ENCODE measurements at regions not wholly inside any gene's neighbourhood (a gene's known extent, or its start where the extent isn't known, plus 50 kb on each side); places are given as distances from the start of the nearest gene placed in this dataset.

DNA sequence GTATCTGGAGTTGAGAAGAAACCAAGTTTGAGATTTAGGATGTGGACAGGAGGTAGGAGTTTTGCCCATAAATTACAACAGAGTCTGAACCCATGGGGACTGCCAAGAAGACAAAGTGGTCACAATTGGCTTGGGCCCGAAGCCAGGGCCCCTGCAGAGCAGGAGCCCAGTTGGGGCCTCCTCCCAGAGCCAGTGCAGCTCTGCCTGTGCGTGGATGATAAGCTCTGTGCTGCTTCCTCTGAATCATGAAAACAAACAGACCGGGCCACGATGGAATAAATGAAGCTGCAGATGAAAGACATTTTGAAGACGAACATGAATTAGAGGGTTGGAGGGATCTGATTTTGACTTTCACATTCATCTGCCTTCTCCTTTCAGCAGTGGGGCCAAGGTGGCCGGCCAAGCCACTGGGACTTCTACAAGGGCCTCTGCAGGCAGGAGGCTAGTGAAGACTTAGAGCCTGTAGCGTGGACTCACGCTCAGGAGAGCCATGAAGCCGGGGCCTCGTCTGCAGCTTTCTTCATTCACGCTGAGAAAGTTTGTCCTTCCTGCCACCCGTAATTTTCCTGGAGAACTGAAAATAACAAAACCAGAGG lies 156.8 kb upstream of the LYZL1 start:
- no peak for FAIRE-seq

GRCh38 chr10:29132551-29133111 lies 156.2 kb upstream of the LYZL1 start:
- FAIRE-seq: no peak

DNA sequence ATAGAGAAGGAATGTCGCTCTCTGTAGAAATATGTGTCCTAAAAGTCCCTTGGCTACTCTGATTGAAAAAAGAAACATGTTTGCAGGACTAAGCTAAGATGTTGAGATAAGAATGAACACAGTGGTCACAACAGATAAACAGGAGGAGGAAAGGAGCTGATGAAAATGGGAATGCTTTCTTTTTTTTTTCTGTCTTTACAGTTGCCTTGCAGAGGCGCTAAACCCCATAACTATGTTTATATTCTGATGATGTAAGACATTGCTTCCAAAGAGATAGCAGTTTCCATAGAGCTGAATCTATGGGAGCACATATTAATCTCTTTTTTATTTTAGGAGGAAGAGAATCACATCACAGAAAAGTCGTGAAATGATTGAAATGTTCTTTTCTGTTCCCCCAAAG lies 153.5 kb upstream of the LYZL1 start:
- no peak for FAIRE-seq

DNA sequence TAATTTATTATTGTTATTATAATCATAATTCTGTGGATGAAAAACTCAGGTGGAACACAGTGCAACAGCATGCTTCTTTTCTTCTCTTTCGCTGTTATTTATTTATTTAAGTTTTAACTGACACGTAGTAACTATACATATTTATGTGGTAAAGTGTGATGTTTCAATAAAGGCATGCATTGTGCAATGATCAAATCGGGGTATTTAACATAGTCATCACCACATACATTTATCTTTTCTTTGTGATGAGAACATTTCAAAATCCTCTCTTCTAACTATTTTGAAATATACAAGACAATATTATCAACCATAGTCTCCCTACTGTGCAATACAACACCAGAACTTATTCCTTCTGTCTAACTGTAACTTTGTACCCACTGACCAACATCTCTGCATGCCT lies 152.5 kb upstream of the LYZL1 start:
- no peak for FAIRE-seq

DNA sequence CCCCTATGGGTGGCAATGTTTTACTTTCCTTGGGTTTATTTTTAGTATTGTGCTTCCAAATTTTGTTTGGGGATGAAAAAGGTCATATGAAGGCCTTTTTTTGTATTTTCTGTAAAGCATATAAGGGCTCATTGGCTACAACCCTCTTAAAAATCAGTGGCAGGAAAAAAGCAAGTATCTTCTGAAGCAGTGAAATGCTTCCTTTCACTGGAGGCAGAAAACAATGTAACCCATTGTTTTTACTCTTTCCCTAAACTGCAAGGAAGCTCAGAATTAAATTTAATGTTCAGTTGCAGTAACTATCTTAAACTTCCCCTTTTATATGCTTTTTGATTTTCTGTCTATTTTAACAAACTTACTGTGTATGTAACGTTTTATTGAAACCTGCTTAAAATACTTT lies 148.7 kb upstream of the LYZL1 start:
- FAIRE-seq: no peak

- no peak for FAIRE-seq
Measured at GRCh38 chr10:29140991-29141390, 147.9 kb upstream of the LYZL1 start.

- no peak for FAIRE-seq
Measured at GRCh38 chr10:29141761-29142160, 147.1 kb upstream of the LYZL1 start.

DNA sequence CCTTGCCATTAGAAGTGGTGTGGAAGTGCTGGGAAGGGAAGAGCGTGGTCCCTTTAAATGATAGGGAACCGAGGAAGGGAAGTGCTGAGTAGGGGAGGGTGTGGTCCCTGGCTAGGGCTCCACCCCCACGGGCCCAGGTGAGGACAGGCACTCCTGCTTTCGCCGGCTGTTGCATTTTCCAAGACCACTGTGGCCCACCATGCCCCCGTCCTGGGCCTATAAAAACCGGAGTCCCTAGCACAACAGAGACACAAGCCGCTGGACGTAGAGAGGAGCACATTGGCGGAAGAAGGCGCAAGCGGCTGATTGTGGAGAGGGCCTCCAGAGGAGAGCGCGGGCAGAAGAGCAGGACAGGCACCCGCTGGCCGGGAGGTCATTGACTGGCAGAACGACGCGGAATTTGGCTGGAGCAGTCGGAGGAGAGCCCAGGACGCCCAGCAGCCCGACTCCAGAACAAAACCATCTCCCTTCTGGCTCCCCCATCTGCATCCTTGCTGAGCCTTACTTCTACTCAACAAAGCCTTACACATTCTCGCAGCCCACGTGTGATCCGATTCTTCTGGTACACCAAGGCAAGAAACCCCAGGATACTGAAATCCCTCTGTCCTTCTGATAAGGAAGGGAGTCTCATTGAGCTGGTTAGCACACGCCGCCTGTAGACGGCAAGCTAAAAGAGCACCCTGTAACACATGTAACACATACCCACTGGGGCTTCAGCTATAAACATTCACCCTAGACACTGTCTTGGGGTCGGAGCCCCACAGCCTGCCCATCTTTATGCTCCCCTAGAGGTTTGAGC lies 146.2 kb upstream of the LYZL1 start:
- no peak for FAIRE-seq

- FAIRE-seq: no peak
Measured at GRCh38 chr10:29144126-29144525, 144.7 kb upstream of the LYZL1 start.

- FAIRE-seq: no peak
Measured at GRCh38 chr10:29146311-29147100, 142.4 kb upstream of the LYZL1 start.

GRCh38 chr10:29150010-29150409 lies 138.9 kb upstream of the LYZL1 start:
- no peak for FAIRE-seq

DNA sequence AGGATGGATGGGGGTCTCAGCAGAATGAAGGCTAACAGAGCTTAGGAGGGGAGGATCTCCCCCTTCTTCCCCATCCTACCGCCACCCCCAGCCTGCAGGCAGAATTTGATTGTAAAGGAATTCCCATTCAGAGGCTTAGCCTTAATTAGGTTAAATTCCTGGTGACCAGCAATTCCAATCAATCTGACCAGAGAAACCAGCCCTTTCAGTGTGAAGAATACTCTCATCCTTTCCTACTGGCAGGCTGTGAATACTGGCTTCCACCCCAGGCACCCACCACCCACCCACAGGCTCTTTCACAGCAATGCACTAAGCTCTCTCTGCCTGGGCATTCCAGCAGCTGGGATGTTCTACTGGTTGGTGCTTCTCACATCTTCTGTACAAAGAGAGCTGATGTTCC lies 137.9 kb upstream of the LYZL1 start:
- no peak for FAIRE-seq

DNA sequence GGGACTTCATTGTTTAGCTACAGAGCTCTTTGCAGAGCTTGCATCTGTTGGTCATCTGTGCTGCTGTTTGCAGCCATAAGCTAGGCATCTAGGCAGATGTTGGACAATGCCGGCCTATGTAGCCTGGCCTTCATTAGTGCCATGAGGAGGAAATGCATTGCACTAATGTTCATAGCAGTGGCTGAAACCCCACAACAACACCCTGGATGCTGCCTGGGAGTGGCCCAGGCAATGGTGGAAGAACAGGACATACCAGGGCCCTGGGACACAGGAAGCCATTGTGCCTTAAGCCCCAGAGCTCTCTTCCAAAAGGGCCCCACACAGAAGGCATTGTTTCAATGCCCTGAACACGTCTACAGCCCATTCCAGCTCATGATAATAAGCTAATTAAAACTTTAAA lies 131.5 kb upstream of the LYZL1 start:
- no peak for FAIRE-seq

- no peak for FAIRE-seq
Measured at GRCh38 chr10:29158066-29158465, 130.8 kb upstream of the LYZL1 start.

DNA sequence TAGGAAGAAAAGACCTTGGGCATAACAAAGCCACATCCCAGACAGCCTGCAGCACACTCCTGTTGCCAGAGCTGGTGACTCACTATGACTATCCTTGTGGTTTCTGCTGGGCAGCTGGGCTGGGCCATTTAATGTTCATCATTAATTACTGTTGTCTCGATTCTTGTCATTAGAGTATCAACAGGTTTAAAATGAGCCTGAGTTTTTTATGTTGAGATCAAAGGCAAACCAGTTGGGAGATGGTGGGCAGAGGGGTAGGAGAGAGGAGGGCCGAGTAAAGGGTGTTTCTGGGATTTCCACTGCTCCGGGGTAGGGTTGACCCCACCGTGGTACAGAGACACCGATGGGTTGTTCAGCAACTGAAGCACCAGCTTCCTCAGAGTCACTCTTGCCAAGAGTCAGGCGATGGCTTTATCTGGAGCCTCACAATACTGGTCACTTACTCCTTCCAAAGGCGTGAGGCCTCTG lies 128.7 kb upstream of the LYZL1 start:
- FAIRE-seq: no peak

GRCh38 chr10:29163746-29164145 lies 125.1 kb upstream of the LYZL1 start:
- no peak for FAIRE-seq

DNA sequence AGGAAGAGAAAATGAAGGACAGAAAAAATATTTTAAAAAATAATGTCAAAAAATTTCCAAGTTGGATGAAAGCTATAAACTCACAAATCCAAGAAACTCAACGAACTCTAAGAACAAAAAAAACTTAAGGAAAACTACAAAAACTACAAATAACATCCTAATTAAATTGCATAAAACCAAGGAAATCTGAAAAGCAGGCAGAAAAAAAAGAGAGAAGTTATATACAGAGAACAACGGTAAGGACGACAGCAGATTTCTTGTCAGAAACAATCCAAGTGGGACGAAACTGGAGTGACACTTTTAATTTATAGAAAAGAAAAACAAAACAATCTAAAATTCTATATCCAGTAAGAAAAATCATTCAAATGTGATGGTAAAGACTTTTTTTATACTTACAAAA lies 122.2 kb upstream of the LYZL1 start:
- no peak for FAIRE-seq

- no peak for FAIRE-seq
Measured at GRCh38 chr10:29169021-29169420, 119.8 kb upstream of the LYZL1 start.

GRCh38 chr10:29171717-29172116 lies 117.2 kb upstream of the LYZL1 start:
- FAIRE-seq: no peak

GRCh38 chr10:29174389-29174788 lies 114.5 kb upstream of the LYZL1 start:
- FAIRE-seq: no peak

DNA sequence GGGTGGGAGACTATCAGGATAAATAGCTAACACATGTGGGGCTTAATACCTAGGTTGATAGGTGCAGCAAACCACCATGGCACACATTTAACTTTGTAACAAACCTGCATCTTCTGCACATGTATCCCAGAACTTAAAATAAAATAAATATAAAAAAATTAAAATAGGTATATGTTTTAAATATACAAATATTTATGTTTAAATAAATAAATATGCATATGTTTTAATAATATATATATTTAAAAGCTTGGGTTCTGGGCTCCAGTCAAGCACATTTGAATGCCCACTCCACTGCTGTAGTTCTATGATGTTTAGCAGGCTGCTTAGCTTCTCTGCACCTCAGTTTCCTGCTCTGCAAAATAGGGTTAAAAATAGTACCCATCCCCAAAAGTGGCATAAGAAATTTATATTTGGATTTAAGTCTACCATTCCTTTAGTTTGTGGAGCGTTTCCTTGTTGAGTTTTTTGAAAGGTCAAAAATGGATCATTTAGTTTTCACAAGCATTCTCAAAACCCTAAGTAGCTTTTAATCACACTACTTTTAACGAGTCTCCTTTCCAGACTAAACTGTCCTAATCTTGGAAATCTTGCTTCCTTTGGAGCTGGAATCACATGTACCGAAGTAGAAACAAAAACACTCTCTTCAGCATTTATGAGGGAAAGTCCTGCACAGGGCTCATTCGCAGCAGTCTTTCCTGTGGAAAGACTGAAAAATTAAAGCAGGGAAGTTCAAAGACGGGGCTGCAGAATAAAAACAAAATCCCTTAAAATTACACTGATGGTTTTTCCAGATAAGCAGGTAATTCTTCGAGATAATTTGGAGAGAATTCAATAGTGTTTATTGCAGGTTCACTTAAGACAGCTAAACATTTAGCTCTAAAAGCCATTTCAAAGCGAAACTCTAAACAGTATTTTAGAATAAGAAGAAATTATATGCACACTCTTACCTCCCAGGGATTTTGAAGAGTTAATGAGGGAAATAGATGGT lies 111.7 kb upstream of the LYZL1 start:
- no peak for FAIRE-seq

DNA sequence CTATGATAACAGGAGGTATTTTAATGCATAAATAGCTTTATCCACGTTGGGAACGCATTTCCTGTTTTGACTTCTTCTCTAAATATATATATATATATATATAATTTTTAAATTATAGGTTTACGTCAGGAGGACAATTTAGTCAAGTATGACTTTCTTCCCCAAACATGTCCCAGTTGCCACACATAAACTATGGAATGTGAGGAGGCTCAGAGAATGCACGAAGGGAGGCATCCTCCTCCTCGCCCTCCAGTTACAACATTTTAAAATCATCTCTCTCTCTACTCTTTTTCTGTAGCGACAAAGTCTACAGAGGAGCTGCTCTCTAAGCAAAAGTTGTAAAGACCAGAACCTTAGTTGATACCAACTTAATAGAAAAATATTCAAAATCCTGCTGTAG lies 106.9 kb upstream of the LYZL1 start:
- no peak for FAIRE-seq
